Tibial nerve (tissue), 3 donors: ENCODE measurements at regions not wholly inside any gene's neighbourhood (a gene's known extent, or its start where the extent isn't known, plus 50 kb on each side); places are given as distances from the start of the nearest gene placed in this dataset.

Experiments used
- POLR2A ChIP-seq, 2 donors: fragments of 450-650 bp; IDR thresholded peaks; one replicate each; pipeline ENCODE4 v1.6.1; 2017; ENCODE audit warnings: antibody characterized with exemption in 2 of 2, mild to moderate bottlenecking in 2 of 2, moderate library complexity in 2 of 2
- TF ChIP-seq, protein P1 (sequence below), 5 experiments: fragments of 200-600 bp in 3 of 5; fragments of 450-650 bp in 2 of 5; sonication (generic) in 3 of 5; IDR thresholded peaks; one replicate each; pipeline ENCODE4 v1.5.1; 2016 to 2019; ENCODE audit warnings: antibody characterized with exemption in 5 of 5, mild to moderate bottlenecking in 3 of 5, moderate library complexity in 2 of 5

- TF ChIP-seq, protein P1, sequence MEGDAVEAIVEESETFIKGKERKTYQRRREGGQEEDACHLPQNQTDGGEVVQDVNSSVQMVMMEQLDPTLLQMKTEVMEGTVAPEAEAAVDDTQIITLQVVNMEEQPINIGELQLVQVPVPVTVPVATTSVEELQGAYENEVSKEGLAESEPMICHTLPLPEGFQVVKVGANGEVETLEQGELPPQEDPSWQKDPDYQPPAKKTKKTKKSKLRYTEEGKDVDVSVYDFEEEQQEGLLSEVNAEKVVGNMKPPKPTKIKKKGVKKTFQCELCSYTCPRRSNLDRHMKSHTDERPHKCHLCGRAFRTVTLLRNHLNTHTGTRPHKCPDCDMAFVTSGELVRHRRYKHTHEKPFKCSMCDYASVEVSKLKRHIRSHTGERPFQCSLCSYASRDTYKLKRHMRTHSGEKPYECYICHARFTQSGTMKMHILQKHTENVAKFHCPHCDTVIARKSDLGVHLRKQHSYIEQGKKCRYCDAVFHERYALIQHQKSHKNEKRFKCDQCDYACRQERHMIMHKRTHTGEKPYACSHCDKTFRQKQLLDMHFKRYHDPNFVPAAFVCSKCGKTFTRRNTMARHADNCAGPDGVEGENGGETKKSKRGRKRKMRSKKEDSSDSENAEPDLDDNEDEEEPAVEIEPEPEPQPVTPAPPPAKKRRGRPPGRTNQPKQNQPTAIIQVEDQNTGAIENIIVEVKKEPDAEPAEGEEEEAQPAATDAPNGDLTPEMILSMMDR (IDR thresholded peaks at IDR 0.05): no peak
- TF ChIP-seq POLR2A (IDR thresholded peaks at IDR 0.05): no peak
Measured at GRCh38 chr5:142539154-142539740, 146.6 kb downstream of the FGF1 start.
